Neural crest cell (in vitro differentiated cells): ENCODE measurements at regions not wholly inside any gene's neighbourhood (a gene's known extent, or its start where the extent isn't known, plus 50 kb on each side); places are given as distances from the start of the nearest gene placed in this dataset.

ENCODE experiments used
- DNase-seq: peaks from one replicate; pipeline ENCODE4 v3.0.0; 2021; ENCODE audit warnings: low read depth, mixed read lengths, low spot score
- H3K27ac Mint-ChIP-seq: one replicate; pipeline ENCODE4 v1.8.0; 2021; ENCODE audit warnings: mild to moderate bottlenecking, mixed read lengths; ENCODE audit not compliant: unreplicated experiment
- H3K27me3 Mint-ChIP-seq: 2 replicates; pipeline ENCODE4 v1.8.0; 2021; ENCODE audit warnings: low read depth, mild to moderate bottlenecking, mixed read lengths
- H3K36me3 Mint-ChIP-seq: 2 replicates; pipeline ENCODE4 v1.8.0; 2021; ENCODE audit warnings: low read depth, mild to moderate bottlenecking, mixed read lengths
- H3K4me1 Mint-ChIP-seq: 2 replicates; pipeline ENCODE4 v1.8.0; 2021; ENCODE audit warnings: mixed read lengths
- H3K4me3 Mint-ChIP-seq: one replicate; pipeline ENCODE4 v1.8.0; 2021; ENCODE audit warnings: mild to moderate bottlenecking, mixed read lengths
- H3K9me3 Mint-ChIP-seq: 2 replicates; pipeline ENCODE4 v1.8.0; 2021; ENCODE audit warnings: mixed read lengths
- CTCF ChIP-seq: fragments of 200-600 bp; sonication (generic); conservative IDR thresholded peaks from 2 replicates; pipeline ENCODE4 v1.5.0; 2021; ENCODE audit warnings: antibody characterized with exemption, mild to moderate bottlenecking

DNA sequence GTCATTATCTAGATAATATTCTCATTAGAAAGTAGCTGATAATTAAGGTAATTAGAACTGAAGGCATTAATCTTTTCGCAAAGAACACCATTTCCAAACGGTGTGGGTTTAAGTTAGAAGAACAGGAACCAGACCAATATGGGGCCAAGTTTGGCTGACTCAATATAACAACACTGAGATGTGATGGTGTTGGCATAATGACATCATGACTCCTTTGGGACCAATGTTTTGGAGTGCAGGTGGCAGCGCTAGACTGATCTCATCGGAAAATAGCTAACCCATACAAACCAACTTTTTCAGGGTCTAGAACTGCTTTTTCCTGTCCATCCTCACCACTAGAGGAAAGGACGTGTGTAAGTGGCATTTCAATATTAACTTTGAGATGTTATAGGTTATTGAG is 1171.7 kb upstream of the ZEB2 start:
- Mint-ChIP-seq H3K36me3 (no peaks in the 10 kb centered on the region), H3K27me3 (no peaks in the 10 kb centered on the region), H3K4me3 (no peak overlapping the region), H3K9me3 (no peaks in the 10 kb centered on the region), H3K4me1 (no peaks in the 10 kb centered on the region), H3K27ac (no peak overlapping the region)
- no peak for TF ChIP-seq CTCF
- no peak for DNase-seq

DNA sequence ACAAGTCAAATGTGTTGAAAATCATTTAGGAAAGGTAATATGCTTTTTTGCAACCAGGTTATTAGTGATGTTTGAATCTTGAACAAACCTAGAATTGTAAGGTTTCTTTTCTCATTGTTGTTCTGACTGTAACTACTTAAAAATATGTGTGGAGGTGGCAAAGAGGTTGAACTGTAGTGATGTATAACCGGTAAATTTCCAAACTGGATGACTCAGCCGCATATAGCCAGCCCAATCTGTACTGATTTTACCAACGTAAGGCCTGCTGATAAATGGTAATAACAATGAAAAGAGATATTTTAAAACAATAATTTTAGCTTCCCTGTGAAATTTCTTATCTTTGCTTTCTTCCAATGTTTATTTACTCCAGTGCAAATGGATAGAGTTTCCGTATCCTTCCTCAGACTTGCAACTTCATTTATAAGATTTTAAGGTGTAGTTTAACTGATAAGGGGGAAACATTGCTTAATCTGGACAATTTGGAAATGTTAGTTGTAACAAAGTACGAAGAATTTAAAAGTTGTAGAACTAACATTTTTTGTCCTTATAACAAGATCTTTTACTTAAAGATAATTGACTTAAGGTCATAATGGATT is 1170.4 kb upstream of the ZEB2 start:
- Mint-ChIP-seq H3K27ac (no peak overlapping the region), H3K4me3 (no peak overlapping the region), H3K9me3 (peaks cover 5% of the 10 kb centered on the region), H3K27me3 (no peaks in the 10 kb centered on the region), H3K4me1 (no peaks in the 10 kb centered on the region), H3K36me3 (no peaks in the 10 kb centered on the region)
- no peak for DNase-seq
- TF ChIP-seq CTCF, result no peak

DNA sequence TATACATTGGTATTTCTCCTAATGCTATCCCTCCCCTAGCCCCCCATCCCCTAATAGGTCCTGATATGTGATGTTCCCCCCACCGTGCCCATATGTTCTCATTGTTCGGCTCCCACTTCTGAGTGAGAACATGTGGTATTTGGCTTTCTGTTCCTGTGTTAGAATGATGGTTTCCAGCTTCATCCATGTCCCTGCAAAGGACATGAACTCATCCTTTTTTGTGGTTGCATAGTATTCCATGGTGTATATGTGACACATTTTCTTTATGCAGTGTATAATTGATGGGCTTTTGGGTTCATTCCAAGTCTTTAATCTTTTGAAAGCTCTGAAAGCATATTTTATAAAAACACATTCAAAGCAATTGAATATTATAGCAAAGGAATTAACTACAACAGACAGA is 1169.4 kb upstream of the ZEB2 start:
- no peaks in the 10 kb centered on the region for H3K36me3 Mint-ChIP-seq

GRCh38 chr2:145688156-145688555 is 1168.2 kb upstream of the ZEB2 start:
- H3K36me3 Mint-ChIP-seq, result no peaks in the 10 kb centered on the region
- no peak for DNase-seq
- TF ChIP-seq CTCF, result no peak
- no peak overlapping the region for H3K27ac Mint-ChIP-seq
- H3K4me1 Mint-ChIP-seq, result peaks cover 1% of the 10 kb centered on the region
- H3K4me3 Mint-ChIP-seq, result no peak overlapping the region
- H3K27me3 Mint-ChIP-seq, result no peaks in the 10 kb centered on the region
- peaks cover 5% of the 10 kb centered on the region for H3K9me3 Mint-ChIP-seq

More for the DNA sequence above, 1169.4 kb upstream of the ZEB2 start:
- H3K27ac Mint-ChIP-seq, result no peak overlapping the region
- H3K4me1 Mint-ChIP-seq, result no peaks in the 10 kb centered on the region
- H3K9me3 Mint-ChIP-seq, result peaks cover 5% of the 10 kb centered on the region
- H3K4me3 Mint-ChIP-seq, result no peak overlapping the region
- TF ChIP-seq CTCF, result no peak
- no peak for DNase-seq
- H3K27me3 Mint-ChIP-seq, result no peaks in the 10 kb centered on the region

- Mint-ChIP-seq H3K36me3 (no peaks in the 10 kb centered on the region), H3K4me1 (peaks cover 7% of the 10 kb centered on the region), H3K27ac (no peak overlapping the region)
These were observed 1167.7 kb upstream of the ZEB2 start for GRCh38 chr2:145687442-145688134.

More at GRCh38 chr2:145687442-145688134, 1167.7 kb upstream of the ZEB2 start:
- Mint-ChIP-seq H3K9me3 (peaks cover 5% of the 10 kb centered on the region), H3K4me3 (no peak overlapping the region), H3K27me3 (no peaks in the 10 kb centered on the region)
- no peak for TF ChIP-seq CTCF
- DNase-seq, result no peak
